ENCODE measurements at regions not wholly inside any gene's neighbourhood (a gene's known extent, or its start where the extent isn't known, plus 50 kb on each side); places are given as distances from the start of the nearest gene placed in this dataset.
A peak's percentile ranks its signal among the peaks of the same experiment; 100 is the strongest.

- Histone ChIP-seq H3K27me3 (no peaks in the 10 kb centered on the region), H3K4me3 (no peak overlapping the region), H3K9me3 (ENCODE audit: low read depth) (no peaks in the 10 kb centered on the region), H3K4me1 (ENCODE audit: low read depth) (no peaks in the 10 kb centered on the region), H3K27ac (no peak overlapping the region), H3K36me3 (no peaks in the 10 kb centered on the region)
- peak in 1 of 2 donors; percentile 14 for DNase-seq (ENCODE audit: low read depth in 1 of 2, low spot score in 1 of 2)
- TF ChIP-seq CTCF (IDR thresholded peaks at IDR 0.05; ENCODE audit: low read depth, low read length) = no peak
These were observed 435.9 kb upstream of the PRMT6 start for GRCh38 chr1:106620521-106620954.

GRCh38 chr1:106621853-106622252, 434.6 kb upstream of the PRMT6 start:
- H3K9me3 ChIP-seq (ENCODE audit: low read depth) = no peaks in the 10 kb centered on the region
- H3K27me3 ChIP-seq = no peaks in the 10 kb centered on the region
- H3K4me3 ChIP-seq = no peak overlapping the region
- no peaks in the 10 kb centered on the region for H3K36me3 ChIP-seq
- H3K4me1 ChIP-seq (ENCODE audit: low read depth) = no peaks in the 10 kb centered on the region
- H3K27ac ChIP-seq = no peak overlapping the region
- DNase-seq (ENCODE audit: low read depth in 1 of 2, low spot score in 1 of 2) = no peak
- TF ChIP-seq CTCF (IDR thresholded peaks at IDR 0.05; ENCODE audit: low read depth, low read length) = no peak

- no peak for TF ChIP-seq CTCF (IDR thresholded peaks at IDR 0.05; ENCODE audit: low read depth, low read length)
These were observed 418.9 kb upstream of the PRMT6 start for GRCh38 chr1:106637566-106637965.

GRCh38 chr1:106646261-106646784, 410.2 kb upstream of the PRMT6 start:
- Histone ChIP-seq H3K27me3 (no peaks in the 10 kb centered on the region), H3K4me1 (ENCODE audit: low read depth) (no peaks in the 10 kb centered on the region), H3K9me3 (ENCODE audit: low read depth) (no peaks in the 10 kb centered on the region), H3K36me3 (no peaks in the 10 kb centered on the region), H3K4me3 (no peak overlapping the region), H3K27ac (no peak overlapping the region)
- TF ChIP-seq CTCF (IDR thresholded peaks at IDR 0.05; ENCODE audit: low read depth, low read length) = no peak
- DNase-seq (ENCODE audit: low read depth in 1 of 2, low spot score in 1 of 2) = no peak

More at GRCh38 chr1:106637566-106637965, 418.9 kb upstream of the PRMT6 start:
- Histone ChIP-seq H3K9me3 (ENCODE audit: low read depth) (no peaks in the 10 kb centered on the region), H3K36me3 (no peaks in the 10 kb centered on the region), H3K4me3 (no peak overlapping the region), H3K4me1 (ENCODE audit: low read depth) (peaks cover 7% of the 10 kb centered on the region), H3K27me3 (no peaks in the 10 kb centered on the region), H3K27ac (no peak overlapping the region)
- DNase-seq (ENCODE audit: low read depth in 1 of 2, low spot score in 1 of 2) = peak in 1 of 2 donors; percentile 12

GRCh38 chr1:106646816-106647215, 409.7 kb upstream of the PRMT6 start:
- Histone ChIP-seq H3K36me3 (no peaks in the 10 kb centered on the region), H3K4me3 (no peak overlapping the region), H3K4me1 (ENCODE audit: low read depth) (no peaks in the 10 kb centered on the region), H3K27ac (no peak overlapping the region), H3K9me3 (ENCODE audit: low read depth) (no peaks in the 10 kb centered on the region), H3K27me3 (no peaks in the 10 kb centered on the region)
- no peak for TF ChIP-seq CTCF (IDR thresholded peaks at IDR 0.05; ENCODE audit: low read depth, low read length)
- no peak for DNase-seq (ENCODE audit: low read depth in 1 of 2, low spot score in 1 of 2)

Data from cardiac muscle cell (in vitro differentiated cells and primary cell).